GM10248 (cell line): ENCODE measurements at regions not wholly inside any gene's neighbourhood (a gene's known extent, or its start where the extent isn't known, plus 50 kb on each side); places are given as distances from the start of the nearest gene placed in this dataset.

Experiments used
- CTCF ChIA-PET: fragments of 300-600 bp; sonication (Branson Sonifier 250); formaldehyde crosslinking; extraction: SDS; loops from one replicate; lab custom pipeline; 2021; ENCODE audit warnings: antibody characterized with exemption; lab: Yijun Ruan, JAX
- POLR2A ChIA-PET: fragments of 350-650 bp; sonication (Branson Sonifier 250); formaldehyde crosslinking; extraction: SDS; loops from one replicate; lab custom pipeline; 2020; ENCODE audit warnings: antibody characterized with exemption; lab: Yijun Ruan, JAX
- DNase-seq: peaks from one replicate; pipeline ENCODE4 v3.0.0; 2012; ENCODE audit errors: extremely low spot score
- TF ChIP-seq, protein P1 (sequence below): IDR thresholded peaks from 2 replicates; pipeline ENCODE4 v1.5.1; 2012; ENCODE audit warnings: mild to moderate bottlenecking, low read depth; ENCODE audit errors: extremely low read depth, missing control alignments, control extremely low read depth

DNA sequence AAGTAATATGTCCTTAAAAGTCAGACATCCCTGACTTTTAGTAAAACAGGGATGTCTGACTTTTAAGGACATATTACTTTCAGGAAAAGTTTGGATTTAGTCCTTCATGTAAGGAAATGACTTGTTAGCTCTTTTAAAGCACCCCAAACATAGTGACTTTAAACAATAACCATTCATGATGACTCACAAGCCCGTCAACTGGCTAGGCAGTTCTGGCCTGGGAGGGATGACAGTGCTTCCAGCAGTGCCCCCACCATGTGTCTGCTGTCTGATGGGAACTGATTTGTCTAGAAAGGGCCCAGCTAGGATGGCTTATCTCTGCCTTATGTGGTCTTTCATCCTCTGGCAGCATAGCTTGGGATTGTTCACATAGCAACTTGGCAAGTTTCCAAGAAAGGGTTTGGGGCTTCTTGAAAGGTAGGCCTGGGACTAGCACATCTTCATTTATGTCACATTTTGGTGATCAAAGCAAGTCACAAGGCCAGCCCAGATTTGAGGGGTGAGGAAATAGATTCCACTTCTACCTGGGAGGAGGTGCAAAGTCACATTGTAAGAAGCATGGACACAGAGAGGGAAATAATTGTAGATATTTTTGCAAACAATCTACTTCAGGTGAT lies 143.5 kb downstream of the C1orf94 start:
- CTCF ChIA-PET: no interaction called here
- POLR2A ChIA-PET: no interaction called here

DNA sequence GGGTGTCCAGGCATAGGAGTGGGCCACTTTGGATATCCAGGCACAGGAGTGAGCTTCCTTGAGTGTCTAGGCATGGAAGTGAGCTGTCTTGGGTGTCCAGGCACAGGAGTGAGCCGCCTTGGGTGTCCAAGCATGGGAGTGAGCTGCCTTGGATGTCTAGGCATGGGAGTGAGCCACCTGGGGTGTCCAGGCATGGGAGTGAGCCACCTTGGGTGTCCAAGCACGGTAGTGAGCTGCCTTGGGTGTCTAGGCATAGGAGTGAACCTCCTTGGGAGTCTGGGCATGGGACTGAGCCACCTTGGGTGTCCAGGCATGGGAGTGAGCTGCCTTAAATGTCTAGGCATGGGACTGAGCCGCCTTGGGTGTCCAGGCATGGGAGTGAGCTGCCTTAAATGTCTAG lies 146.3 kb downstream of the C1orf94 start:
- TF ChIP-seq, protein P1, sequence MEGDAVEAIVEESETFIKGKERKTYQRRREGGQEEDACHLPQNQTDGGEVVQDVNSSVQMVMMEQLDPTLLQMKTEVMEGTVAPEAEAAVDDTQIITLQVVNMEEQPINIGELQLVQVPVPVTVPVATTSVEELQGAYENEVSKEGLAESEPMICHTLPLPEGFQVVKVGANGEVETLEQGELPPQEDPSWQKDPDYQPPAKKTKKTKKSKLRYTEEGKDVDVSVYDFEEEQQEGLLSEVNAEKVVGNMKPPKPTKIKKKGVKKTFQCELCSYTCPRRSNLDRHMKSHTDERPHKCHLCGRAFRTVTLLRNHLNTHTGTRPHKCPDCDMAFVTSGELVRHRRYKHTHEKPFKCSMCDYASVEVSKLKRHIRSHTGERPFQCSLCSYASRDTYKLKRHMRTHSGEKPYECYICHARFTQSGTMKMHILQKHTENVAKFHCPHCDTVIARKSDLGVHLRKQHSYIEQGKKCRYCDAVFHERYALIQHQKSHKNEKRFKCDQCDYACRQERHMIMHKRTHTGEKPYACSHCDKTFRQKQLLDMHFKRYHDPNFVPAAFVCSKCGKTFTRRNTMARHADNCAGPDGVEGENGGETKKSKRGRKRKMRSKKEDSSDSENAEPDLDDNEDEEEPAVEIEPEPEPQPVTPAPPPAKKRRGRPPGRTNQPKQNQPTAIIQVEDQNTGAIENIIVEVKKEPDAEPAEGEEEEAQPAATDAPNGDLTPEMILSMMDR: no peak
- ChIA-PET CTCF (no interaction called here), POLR2A (no interaction called here)
- DNase-seq: no peak

More for the DNA sequence above, 143.5 kb downstream of the C1orf94 start:
- TF ChIP-seq, protein P1: no peak
- DNase-seq: no peak

DNA sequence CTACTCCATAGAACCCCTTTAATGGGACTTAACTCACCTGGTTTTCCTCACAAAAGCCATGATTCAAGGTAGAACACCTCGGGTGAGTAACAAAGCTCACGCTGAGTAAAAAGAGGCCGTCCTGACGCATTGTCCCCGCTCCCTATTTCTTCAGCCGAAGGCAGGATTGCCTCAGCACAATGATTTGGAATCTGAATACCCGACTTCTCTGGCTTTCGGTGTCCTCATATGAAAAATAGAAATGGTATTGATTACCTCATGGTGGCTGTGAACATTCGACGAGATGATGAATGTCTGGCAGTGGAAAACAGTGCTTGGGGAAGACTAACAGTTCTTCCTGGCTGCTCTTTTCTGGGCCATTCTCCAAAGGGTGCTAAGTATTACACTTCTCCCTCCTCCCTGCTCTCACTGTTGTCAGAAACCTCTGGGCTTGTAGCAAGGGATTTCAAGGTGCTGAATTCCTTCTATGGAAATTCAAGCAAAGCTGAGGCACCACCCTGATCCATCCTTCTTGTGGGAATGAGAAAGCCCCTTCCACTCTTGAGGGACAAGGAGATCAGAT lies 148.3 kb downstream of the C1orf94 start:
- DNase-seq: no peak
- CTCF ChIA-PET: no interaction called here
- POLR2A ChIA-PET: no interaction called here
- TF ChIP-seq, protein P1: no peak

DNA sequence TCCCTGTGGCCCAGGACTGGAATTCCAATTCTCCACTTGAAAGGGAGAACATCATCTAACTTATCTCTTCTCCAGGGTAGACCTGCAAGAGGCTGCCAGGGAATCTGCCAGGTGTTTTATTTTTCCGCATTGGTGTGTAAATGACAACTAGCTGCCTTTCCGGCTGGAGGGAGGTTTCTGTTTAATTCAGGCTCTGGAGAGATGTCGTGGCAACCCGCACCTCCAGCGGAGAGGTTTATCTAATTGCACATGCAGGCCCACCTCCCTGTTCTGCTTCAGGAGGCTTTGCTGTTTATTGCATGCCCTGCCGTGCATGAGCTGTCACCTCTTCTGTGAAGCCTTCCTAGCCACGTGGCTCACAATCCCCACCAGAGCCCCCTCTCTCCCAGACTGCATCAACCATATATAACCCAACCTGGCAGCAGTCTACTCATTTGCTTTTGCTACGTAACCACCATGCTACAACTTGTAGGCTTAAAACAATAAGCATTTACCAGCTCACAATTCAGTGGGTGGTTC lies 151.6 kb downstream of the C1orf94 start:
- ChIA-PET CTCF (interaction anchor here (2.2 kb wide), 1 partner anchor 10 kb away, joined by 4 read pairs; no protein-coding TSS in a partner anchor), POLR2A (no interaction called here)
- no peak for DNase-seq
- TF ChIP-seq, protein P1: no peak

DNA sequence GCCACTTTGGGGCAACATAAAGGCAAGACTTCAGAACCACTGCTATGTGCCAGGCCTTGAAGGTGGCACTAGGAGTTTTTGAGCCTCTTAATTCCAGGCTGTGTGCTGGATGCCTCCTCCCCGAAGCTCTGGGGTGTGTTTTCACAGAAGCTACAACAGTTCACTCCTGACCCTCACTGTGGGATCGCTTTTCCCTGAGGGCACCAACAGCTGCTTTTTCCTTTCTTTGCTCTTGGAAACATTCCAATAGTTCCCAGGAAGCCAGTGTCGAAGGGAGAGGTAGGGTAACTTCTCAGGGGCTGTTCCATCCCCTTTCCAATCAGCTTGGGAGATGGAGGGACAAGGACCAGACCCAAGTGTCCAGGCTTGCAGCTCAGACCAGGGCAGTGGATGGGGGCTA lies 153.4 kb downstream of the C1orf94 start:
- DNase-seq: no peak
- POLR2A ChIA-PET: no interaction called here
- CTCF ChIA-PET: no interaction called here
- TF ChIP-seq, protein P1: no peak

DNA sequence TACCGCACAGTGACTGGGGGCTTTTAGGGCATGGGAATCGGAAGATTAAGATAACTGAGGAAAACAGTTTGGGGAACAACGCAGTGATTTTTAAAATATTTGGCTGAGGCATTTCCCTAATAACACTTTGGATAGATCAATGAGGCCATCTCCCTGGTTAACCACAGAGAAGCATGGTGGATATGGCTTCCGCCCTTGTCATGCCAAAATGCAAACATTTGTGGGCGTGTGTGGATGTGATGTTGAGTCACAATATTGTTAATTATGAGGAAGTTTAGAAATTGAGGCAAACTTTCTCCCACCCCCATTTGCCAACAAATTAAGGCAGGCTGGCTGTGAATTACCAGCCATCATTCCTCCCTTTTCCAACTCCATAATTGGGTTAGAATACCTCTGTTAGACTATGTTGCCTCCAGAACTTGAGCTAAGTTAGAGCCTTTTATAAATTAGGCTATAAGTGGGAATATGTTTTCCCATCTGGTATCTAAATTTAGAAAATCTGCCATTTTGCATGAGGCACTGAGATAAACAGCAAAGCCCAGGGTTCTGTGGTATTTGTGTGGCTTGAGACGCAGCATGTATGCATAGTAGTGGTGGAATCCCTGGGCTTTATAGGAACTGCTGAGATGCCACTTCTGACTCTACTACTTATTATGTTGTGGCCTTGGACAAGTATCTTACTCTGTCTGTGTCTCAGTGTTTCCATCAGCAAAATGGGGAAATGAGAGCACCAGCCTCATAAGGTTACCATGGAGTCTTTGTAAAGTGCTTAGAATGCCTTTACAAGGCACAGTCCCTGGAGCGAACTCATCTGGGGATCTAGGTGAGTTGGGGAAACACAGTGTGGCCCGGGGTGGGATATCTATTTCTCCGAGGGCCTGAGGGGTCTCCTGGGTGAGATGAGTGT lies 154.6 kb downstream of the C1orf94 start:
- ChIA-PET POLR2A (no interaction called here), CTCF (interaction anchor here (1.3 kb wide), 1 partner anchor 14 kb away, joined by 4 read pairs; no protein-coding TSS in a partner anchor)
- peak; percentile 22 for DNase-seq
- TF ChIP-seq, protein P1: no peak
